ENCODE measurements at regions not wholly inside any gene's neighbourhood (a gene's known extent, or its start where the extent isn't known, plus 50 kb on each side); places are given as distances from the start of the nearest gene placed in this dataset.

- Histone ChIP-seq H3F3A (ENCODE audit: insufficient read depth, low read length) (no peaks in the 10 kb centered on the region), H3K4me1 (ENCODE audit: insufficient read depth, low read length, severe bottlenecking) (peaks cover 8% of the 10 kb centered on the region), H2AFZ (ENCODE audit: low read length) (no peak overlapping the region), H3K27me3 (ENCODE audit: insufficient read depth, low read length) (no peaks in the 10 kb centered on the region), H3K9me3 (ENCODE audit: low read length) (no peaks in the 10 kb centered on the region), H3K4me2 (ENCODE audit: low read length) (no peak overlapping the region), H3K4me3 (ENCODE audit: low read depth, low read length, poor library complexity, severe bottlenecking) (no peak overlapping the region), H3K79me2 (ENCODE audit: insufficient read depth, low read length) (no peaks in the 10 kb centered on the region), H4K20me1 (ENCODE audit: insufficient read depth, low read length) (no peaks in the 10 kb centered on the region), H3K9ac (ENCODE audit: low read length) (no peak overlapping the region), H3K27ac (ENCODE audit: low read depth, low read length, poor library complexity, severe bottlenecking) (no peak overlapping the region), H3K36me3 (ENCODE audit: insufficient read depth, low read length) (no peaks in the 10 kb centered on the region), H3K9me2 (ENCODE audit: low read depth, low read length) (no peaks in the 10 kb centered on the region)
- no peak for TF ChIP-seq CTCF (IDR thresholded peaks at IDR 0.05; ENCODE audit: low read length)
- TF ChIP-seq EZH2 (IDR thresholded peaks at IDR 0.05; ENCODE audit: borderline replicate concordance, low read length): no peak
Measured at GRCh38 chr7:136143271-136143670, 166.1 kb upstream of the MTPN start.

- Histone ChIP-seq H3K27ac (ENCODE audit: low read depth, low read length, poor library complexity, severe bottlenecking) (no peak overlapping the region), H3K9me3 (ENCODE audit: low read length) (no peaks in the 10 kb centered on the region), H2AFZ (ENCODE audit: low read length) (no peak overlapping the region), H3K79me2 (ENCODE audit: insufficient read depth, low read length) (no peaks in the 10 kb centered on the region), H3F3A (ENCODE audit: insufficient read depth, low read length) (no peaks in the 10 kb centered on the region), H3K27me3 (ENCODE audit: insufficient read depth, low read length) (no peaks in the 10 kb centered on the region), H3K4me3 (ENCODE audit: low read depth, low read length, poor library complexity, severe bottlenecking) (no peak overlapping the region), H3K9me2 (ENCODE audit: low read depth, low read length) (no peaks in the 10 kb centered on the region), H3K36me3 (ENCODE audit: insufficient read depth, low read length) (no peaks in the 10 kb centered on the region), H3K4me2 (ENCODE audit: low read length) (no peak overlapping the region), H3K4me1 (ENCODE audit: insufficient read depth, low read length, severe bottlenecking) (peaks cover 8% of the 10 kb centered on the region), H4K20me1 (ENCODE audit: insufficient read depth, low read length) (no peaks in the 10 kb centered on the region), H3K9ac (ENCODE audit: low read length) (no peak overlapping the region)
- TF ChIP-seq CTCF (IDR thresholded peaks at IDR 0.05; ENCODE audit: low read length) (no peak), EZH2 (IDR thresholded peaks at IDR 0.05; ENCODE audit: borderline replicate concordance, low read length) (no peak)
Measured at GRCh38 chr7:136142583-136142982, 165.4 kb upstream of the MTPN start.

- Histone ChIP-seq H4K20me1 (ENCODE audit: insufficient read depth, low read length) (no peaks in the 10 kb centered on the region), H3K27me3 (ENCODE audit: insufficient read depth, low read length) (no peaks in the 10 kb centered on the region), H3K4me2 (ENCODE audit: low read length) (no peak overlapping the region), H3K27ac (ENCODE audit: low read depth, low read length, poor library complexity, severe bottlenecking) (no peak overlapping the region), H3K4me1 (ENCODE audit: insufficient read depth, low read length, severe bottlenecking) (no peaks in the 10 kb centered on the region), H2AFZ (ENCODE audit: low read length) (no peak overlapping the region), H3K9ac (ENCODE audit: low read length) (no peak overlapping the region), H3K9me2 (ENCODE audit: low read depth, low read length) (no peaks in the 10 kb centered on the region), H3K4me3 (ENCODE audit: low read depth, low read length, poor library complexity, severe bottlenecking) (no peak overlapping the region), H3K9me3 (ENCODE audit: low read length) (no peaks in the 10 kb centered on the region), H3K79me2 (ENCODE audit: insufficient read depth, low read length) (no peaks in the 10 kb centered on the region), H3F3A (ENCODE audit: insufficient read depth, low read length) (no peaks in the 10 kb centered on the region), H3K36me3 (ENCODE audit: insufficient read depth, low read length) (no peaks in the 10 kb centered on the region)
- TF ChIP-seq EZH2 (IDR thresholded peaks at IDR 0.05; ENCODE audit: borderline replicate concordance, low read length) (no peak), CTCF (IDR thresholded peaks at IDR 0.05; ENCODE audit: low read length) (no peak)
Measured at GRCh38 chr7:136140469-136140868, 163.3 kb upstream of the MTPN start.

Data from OCI-LY1 (cell line).